ACHN (cell line): ENCODE measurements at regions not wholly inside any gene's neighbourhood (a gene's known extent, or its start where the extent isn't known, plus 50 kb on each side); places are given as distances from the start of the nearest gene placed in this dataset.
"Not testable (repeated sequence)": the region's sequence is repeated elsewhere in the genome, so short reads cannot be mapped to it uniquely, and the experiment has no call there.

Source experiments
- DNase-seq: peaks from one replicate; pipeline ENCODE4 v3.0.0-alpha.2; 2015
- in situ Hi-C: cut with HindIII; loops from 2 replicates; pipeline ENCODE4 v1.10.0; 2017; ENCODE audit warnings: low sequenced_read_pairs, low pct_ligation_motif_present, low pct_unique_long_range_greater_than_20kb

- DNase-seq, result no peak
- in situ Hi-C loops, result no loop called here
Measured at GRCh38 chrX:7568130-7568529, 274.8 kb upstream of the VCX start.

GRCh38 chrX:7552760-7553159 lies 290.2 kb upstream of the VCX start:
- in situ Hi-C loops, result no loop called here
- no peak for DNase-seq

GRCh38 chrX:7546551-7547080 lies 296.4 kb upstream of the VCX start:
- no peak for DNase-seq
- in situ Hi-C loops, result no loop called here

GRCh38 chrX:7545564-7545963 lies 297.4 kb upstream of the VCX start:
- in situ Hi-C loops, result no loop called here

GRCh38 chrX:7542587-7543380 lies 300.2 kb upstream of the VCX start:
- in situ Hi-C loops, result no loop called here
- DNase-seq, result no peak

More at GRCh38 chrX:7545564-7545963, 297.4 kb upstream of the VCX start:
- DNase-seq, result no peak

GRCh38 chrX:7522860-7523259 lies 320.1 kb upstream of the VCX start:
- DNase-seq, result no peak
- in situ Hi-C loops, result no loop called here

GRCh38 chrX:7515681-7516413 lies 327.1 kb upstream of the VCX start:
- in situ Hi-C loops, result no loop called here
- DNase-seq, result no peak

- in situ Hi-C loops, result no loop called here
- DNase-seq, result no peak
Measured at GRCh38 chrX:7514871-7515599, 327.9 kb upstream of the VCX start.

- DNase-seq, result no peak
- in situ Hi-C loops, result no loop called here
Measured at GRCh38 chrX:7512845-7513244, 330.1 kb upstream of the VCX start.

GRCh38 chrX:7503251-7503650 lies 339.7 kb upstream of the VCX start:
- in situ Hi-C loops, result no loop called here
- DNase-seq, result no peak

GRCh38 chrX:7500386-7500785 lies 342.6 kb upstream of the VCX start:
- DNase-seq, result no peak
- in situ Hi-C loops, result no loop called here

GRCh38 chrX:7486505-7486904 lies 338.6 kb upstream of the PUDP start:
- no peak for DNase-seq
- in situ Hi-C loops, result no loop called here

GRCh38 chrX:7485061-7485460 lies 337.1 kb upstream of the PUDP start:
- in situ Hi-C loops, result no loop called here
- no peak for DNase-seq

GRCh38 chrX:7480721-7481120 lies 332.8 kb upstream of the PUDP start:
- in situ Hi-C loops, result no loop called here
- no peak for DNase-seq

GRCh38 chrX:7462110-7462509 lies 314.2 kb upstream of the PUDP start:
- no peak for DNase-seq
- in situ Hi-C loops, result no loop called here

GRCh38 chrX:7461051-7461450 lies 313.1 kb upstream of the PUDP start:
- DNase-seq, in situ Hi-C loops: not testable (repeated sequence)

GRCh38 chrX:7447801-7448499 lies 300.0 kb upstream of the PUDP start:
- DNase-seq, result no peak
- in situ Hi-C loops, result no loop called here

GRCh38 chrX:7446815-7447214 lies 298.9 kb upstream of the PUDP start:
- in situ Hi-C loops, result no loop called here
- DNase-seq, result no peak

- in situ Hi-C loops, result no loop called here
- no peak for DNase-seq
Measured at GRCh38 chrX:7444967-7445366, 297.0 kb upstream of the PUDP start.
